H9 (cell line): ENCODE measurements at regions not wholly inside any gene's neighbourhood (a gene's known extent, or its start where the extent isn't known, plus 50 kb on each side); places are given as distances from the start of the nearest gene placed in this dataset.

Experiments used
- DNase-seq: peaks from one replicate; pipeline ENCODE4 v3.0.0-alpha.2; 2017
- H2AFZ ChIP-seq: one replicate; pipeline ENCODE4 v1.6.1; 2013; ENCODE audit warnings: mild to moderate bottlenecking, low read length, control low read depth, moderate library complexity
- H2AK5ac ChIP-seq: 2 replicates; pipeline ENCODE4 v1.6.1; 2013; ENCODE audit warnings: low read length, control low read depth, mixed read lengths; ENCODE audit not compliant: insufficient read length
- H2BK120ac ChIP-seq: one replicate; pipeline ENCODE4 v1.6.1; 2013; ENCODE audit warnings: low read depth, mild to moderate bottlenecking, low read length, control low read depth, inconsistent platforms; ENCODE audit not compliant: poor library complexity, severe bottlenecking
- H2BK12ac ChIP-seq: 2 replicates; pipeline ENCODE4 v1.6.1; 2013; ENCODE audit warnings: low read length, control low read depth, mixed read lengths, low read depth; ENCODE audit not compliant: insufficient read length
- H2BK15ac ChIP-seq: 2 replicates; pipeline ENCODE4 v1.6.1; 2013; ENCODE audit warnings: low read depth, low read length, control low read depth
- H2BK20ac ChIP-seq: one replicate; pipeline ENCODE4 v1.6.1; 2013; ENCODE audit warnings: low read depth, mild to moderate bottlenecking, low read length, control low read depth, inconsistent platforms; ENCODE audit not compliant: poor library complexity, severe bottlenecking
- H2BK5ac ChIP-seq: 2 replicates; pipeline ENCODE4 v1.6.1; 2013; ENCODE audit warnings: low read length, control low read depth, mixed read lengths; ENCODE audit not compliant: insufficient read length
- H3K14ac ChIP-seq: 2 replicates; pipeline ENCODE4 v1.6.1; 2013; ENCODE audit warnings: low read length, control low read depth; ENCODE audit not compliant: insufficient read depth
- H3K18ac ChIP-seq: 2 replicates; pipeline ENCODE4 v1.6.1; 2013; ENCODE audit warnings: low read depth, mild to moderate bottlenecking, mixed read lengths, low read length, control low read depth; ENCODE audit not compliant: insufficient read length
- H3K23ac ChIP-seq: 2 replicates; pipeline ENCODE4 v1.6.1; 2013; ENCODE audit warnings: low read length, control low read depth, mixed read lengths, low read depth; ENCODE audit not compliant: insufficient read length
- H3K23me2 ChIP-seq: 2 replicates; pipeline ENCODE4 v1.6.1; 2013; ENCODE audit warnings: low read depth, mild to moderate bottlenecking, mixed read lengths, low read length, control low read depth; ENCODE audit not compliant: insufficient read length, poor library complexity, severe bottlenecking
- H3K27ac ChIP-seq: 2 replicates; pipeline ENCODE4 v1.5.1; 2013; ENCODE audit warnings: low read length, control low read depth, mixed read lengths, low read depth; ENCODE audit not compliant: insufficient read length
- H3K27me3 ChIP-seq: 2 replicates; pipeline ENCODE4 v1.6.1; 2013; ENCODE audit warnings: low read length, control low read depth, inconsistent platforms; ENCODE audit not compliant: insufficient read depth
- H3K4ac ChIP-seq: 2 replicates; pipeline ENCODE4 v1.6.1; 2013; ENCODE audit warnings: low read depth, mild to moderate bottlenecking, control low read depth, inconsistent platforms, low read length, moderate library complexity
- H3K4me1 ChIP-seq: 2 replicates; pipeline ENCODE4 v1.6.1; 2013; ENCODE audit warnings: low read length, control low read depth, inconsistent platforms; ENCODE audit not compliant: insufficient read depth
- H3K4me2 ChIP-seq: 2 replicates; pipeline ENCODE4 v1.6.1; 2013; ENCODE audit warnings: low read length, control low read depth, mixed read lengths; ENCODE audit not compliant: insufficient read length, insufficient read depth
- H3K56ac ChIP-seq: 2 replicates; pipeline ENCODE4 v1.6.1; 2013; ENCODE audit warnings: low read depth, mild to moderate bottlenecking, mixed read lengths, low read length, control low read depth; ENCODE audit not compliant: insufficient read length
- H3K79me1 ChIP-seq: 2 replicates; pipeline ENCODE4 v1.6.1; 2013; ENCODE audit warnings: low read depth, mild to moderate bottlenecking, moderate library complexity, low read length, control low read depth, inconsistent platforms; ENCODE audit not compliant: insufficient read depth, poor library complexity, severe bottlenecking
- H3K79me2 ChIP-seq: 2 replicates; pipeline ENCODE4 v1.6.1; 2013; ENCODE audit warnings: low read length, control low read depth, inconsistent platforms; ENCODE audit not compliant: insufficient read depth
- H3K9ac ChIP-seq: 2 replicates; pipeline ENCODE4 v1.6.1; 2013; ENCODE audit warnings: low read length, control low read depth, mixed read lengths; ENCODE audit not compliant: insufficient read length; ENCODE audit errors: extremely low read depth
- H3K9me3 ChIP-seq: one replicate; pipeline ENCODE4 v1.6.1; 2013; ENCODE audit warnings: low read depth, low read length, inconsistent platforms; ENCODE audit not compliant: control insufficient read depth
- H3T11ph ChIP-seq: one replicate; pipeline ENCODE4 v1.6.1; 2013; ENCODE audit warnings: mild to moderate bottlenecking, low read length, control low read depth, inconsistent platforms
- H4K20me1 ChIP-seq: one replicate; pipeline ENCODE4 v1.6.1; 2013; ENCODE audit not compliant: control insufficient read depth, insufficient read length, insufficient read depth
- H4K5ac ChIP-seq: 2 replicates; pipeline ENCODE4 v1.6.1; 2013; ENCODE audit warnings: low read depth, mild to moderate bottlenecking, mixed read lengths, low read length, control low read depth; ENCODE audit not compliant: insufficient read length
- H4K8ac ChIP-seq: replicated peaks from 2 replicates; pipeline ENCODE4 v1.6.1; 2013; ENCODE audit warnings: low read length, control low read depth, mixed read lengths, low read depth; ENCODE audit not compliant: insufficient read length
- H4K91ac ChIP-seq: 2 replicates; pipeline ENCODE4 v1.6.1; 2013; ENCODE audit warnings: low read depth, mild to moderate bottlenecking, moderate library complexity, mixed read lengths, low read length, control low read depth; ENCODE audit not compliant: insufficient read length
- H3K27ac Mint-ChIP-seq, 3 experiments: 2 replicates in 2 of 3; 3 replicates in 1 of 3; pipeline ENCODE4 v1.8.0; 2020 to 2021; ENCODE audit warnings: mixed read lengths in 3 of 3, mild to moderate bottlenecking in 1 of 3, moderate library complexity in 1 of 3
- H3K27me3 Mint-ChIP-seq: 2 replicates; pipeline ENCODE4 v1.8.0; 2021; ENCODE audit warnings: low read depth, mild to moderate bottlenecking, moderate library complexity, mixed read lengths
- H3K36me3 Mint-ChIP-seq, 3 experiments: 2 replicates in 2 of 3; 3 replicates in 1 of 3; pipeline ENCODE4 v1.8.0; 2020 to 2021; ENCODE audit warnings: low read depth in 3 of 3, mixed read lengths in 3 of 3; ENCODE audit not compliant: insufficient read depth in 1 of 3
- H3K4me1 Mint-ChIP-seq, 2 experiments: 2 replicates each; pipeline ENCODE4 v1.8.0; 2020; ENCODE audit warnings: mixed read lengths in 2 of 2
- H3K4me3 Mint-ChIP-seq, 2 experiments: 2 replicates in 1 of 2; 3 replicates in 1 of 2; pipeline ENCODE4 v1.8.0; 2020 to 2021; ENCODE audit warnings: mild to moderate bottlenecking in 2 of 2, mixed read lengths in 2 of 2, moderate library complexity in 1 of 2
- H3K9me3 Mint-ChIP-seq, 2 experiments: 2 replicates in 1 of 2; 3 replicates in 1 of 2; pipeline ENCODE4 v1.8.0; 2020; ENCODE audit warnings: mild to moderate bottlenecking in 2 of 2, mixed read lengths in 2 of 2, moderate library complexity in 1 of 2
- CTCF ChIP-seq: fragments of 200-600 bp; sonication (generic); conservative IDR thresholded peaks from 3 replicates; pipeline ENCODE4 v1.8.0; 2021; ENCODE audit warnings: antibody characterized with exemption, mild to moderate bottlenecking
- WGBS: extraction: QIAGEN DNeasy Blood & Tissue Kit; methylation state at CpG from one replicate; pipeline ENCODE4 v1.1.7; 2013; ENCODE audit warnings: missing lambda C conversion rate, low lambda C conversion rate, mixed read lengths; ENCODE audit not compliant: insufficient read length; ENCODE audit errors: extremely low coverage; 5-methylcytosine and 5-hydroxymethylcytosine counted together

DNA sequence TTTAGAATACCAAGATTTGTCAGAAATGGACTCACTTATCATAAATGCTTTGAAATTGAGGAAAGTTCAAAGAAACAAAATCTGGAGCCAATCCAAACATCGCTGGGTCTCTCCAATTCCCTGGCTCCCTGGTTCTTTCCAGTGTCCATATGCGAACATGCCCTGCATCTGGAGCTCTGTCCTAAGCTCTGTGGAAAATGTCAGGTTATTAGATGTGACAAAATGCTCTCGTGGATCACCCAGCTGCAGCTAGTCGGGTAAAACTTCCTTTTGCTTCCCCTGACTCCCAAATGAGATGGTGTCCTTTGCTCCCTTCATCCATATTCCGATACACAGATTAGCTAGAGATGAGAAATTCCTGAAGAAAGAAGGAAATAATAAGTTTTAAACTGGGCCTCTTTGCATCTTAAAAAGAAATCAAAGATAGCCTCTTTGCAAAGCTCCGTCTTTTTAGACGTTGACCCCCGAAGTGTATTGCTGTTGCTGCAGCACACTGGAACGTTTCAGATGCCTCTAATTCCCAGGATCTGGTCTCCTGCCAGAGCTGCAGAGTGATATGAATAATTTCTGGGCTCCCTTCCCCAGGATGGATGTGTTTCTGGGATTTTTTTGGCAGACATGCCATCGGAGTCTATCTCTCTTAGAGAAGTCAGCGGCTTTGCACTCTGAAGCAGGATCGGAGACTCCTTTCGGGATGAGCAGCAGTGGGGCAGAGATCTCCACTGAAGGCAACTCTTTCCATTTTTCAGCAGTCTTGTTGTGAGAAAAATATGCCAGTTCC, 102.9 kb downstream of the TEX26 start:
- no peak overlapping the region for H3K27ac Mint-ChIP-seq
- H3K79me2 ChIP-seq = no peaks in the 10 kb centered on the region
- H3K79me1 ChIP-seq = no peaks in the 10 kb centered on the region
- H2BK15ac ChIP-seq = no peak overlapping the region
- H4K20me1 ChIP-seq = peaks cover 3% of the 10 kb centered on the region
- no peak overlapping the region for H2BK120ac ChIP-seq
- no peak overlapping the region for H3K23ac ChIP-seq
- no peak overlapping the region for H3K14ac ChIP-seq
- no peak overlapping the region for H3T11ph ChIP-seq
- H3K36me3 Mint-ChIP-seq = no peaks in the 10 kb centered on the region
- no peak overlapping the region for H3K4ac ChIP-seq
- H3K27me3 Mint-ChIP-seq = peaks cover 10% of the 10 kb centered on the region
- H3K4me1 Mint-ChIP-seq = no peaks in the 10 kb centered on the region; a peak in 1 of 4 replicates
- no peak overlapping the region for H3K56ac ChIP-seq
- no peak overlapping the region for H2AFZ ChIP-seq
- no peak overlapping the region for H3K18ac ChIP-seq
- no peaks in the 10 kb centered on the region; a peak in 2 of 5 replicates for H3K9me3 Mint-ChIP-seq
- no peak for TF ChIP-seq CTCF
- no peak for DNase-seq
- no peak overlapping the region for H2BK5ac ChIP-seq
- no peak overlapping the region for H3K4me2 ChIP-seq
- H4K91ac ChIP-seq = no peak overlapping the region
- no CpG with 5 or more reads among the region's 13 CpGs for WGBS
- no peak overlapping the region for H2AK5ac ChIP-seq
- no peak overlapping the region for H3K4me3 Mint-ChIP-seq
- H3K27ac ChIP-seq = no peak overlapping the region
- no peak overlapping the region for H4K8ac ChIP-seq
- H4K5ac ChIP-seq = no peak overlapping the region
- no peak overlapping the region for H3K9ac ChIP-seq
- H3K4me1 ChIP-seq = no peaks in the 10 kb centered on the region
- H3K23me2 ChIP-seq = no peaks in the 10 kb centered on the region
- H2BK12ac ChIP-seq = no peak overlapping the region
- no peaks in the 10 kb centered on the region for H3K9me3 ChIP-seq
- H2BK20ac ChIP-seq = no peak overlapping the region
- H3K27me3 ChIP-seq = no peaks in the 10 kb centered on the region
